Gastroesophageal sphincter (tissue), 3 donors: ENCODE measurements at regions not wholly inside any gene's neighbourhood (a gene's known extent, or its start where the extent isn't known, plus 50 kb on each side); places are given as distances from the start of the nearest gene placed in this dataset.

Experiments
- POLR2A ChIP-seq, 2 donors: fragments of 450-650 bp; IDR thresholded peaks; one replicate each; pipeline ENCODE4 v1.6.1; 2017; ENCODE audit warnings: antibody characterized with exemption in 2 of 2, mild to moderate bottlenecking in 2 of 2, moderate library complexity in 1 of 2
- POLR2AphosphoS5 ChIP-seq: sonication (generic); formaldehyde crosslinking; IDR thresholded peaks from one replicate; pipeline ENCODE4 v1.6.1; 2017; ENCODE audit warnings: antibody characterized with exemption
- TF ChIP-seq, protein P1 (sequence below), 4 experiments: fragments of 200-600 bp in 2 of 4; fragments of 450-650 bp in 2 of 4; sonication (generic) in 1 of 4; IDR thresholded peaks; one replicate each; pipeline ENCODE4 v1.5.1; 2017 to 2019; ENCODE audit warnings: antibody characterized with exemption in 4 of 4, mild to moderate bottlenecking in 2 of 4, moderate library complexity in 2 of 4

DNA sequence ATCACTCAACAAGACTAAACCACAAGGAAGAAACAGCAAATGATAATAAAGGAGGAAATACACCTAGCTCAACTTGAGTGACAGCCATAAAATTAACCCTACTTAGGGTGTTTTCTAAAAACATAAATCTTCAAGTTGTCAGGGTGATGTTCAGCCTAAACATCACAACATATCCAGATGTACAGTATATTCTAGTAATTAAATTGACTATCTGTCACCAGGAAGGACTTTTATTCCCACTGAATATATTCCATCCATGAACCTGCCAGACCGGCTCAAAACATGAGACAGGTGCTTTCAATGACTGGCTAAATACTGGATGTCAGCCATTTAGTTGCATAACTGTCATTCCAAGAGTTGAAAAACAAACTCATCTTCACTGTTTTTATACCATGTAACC lies 298.1 kb upstream of the NEBL start:
- TF ChIP-seq, protein P1, sequence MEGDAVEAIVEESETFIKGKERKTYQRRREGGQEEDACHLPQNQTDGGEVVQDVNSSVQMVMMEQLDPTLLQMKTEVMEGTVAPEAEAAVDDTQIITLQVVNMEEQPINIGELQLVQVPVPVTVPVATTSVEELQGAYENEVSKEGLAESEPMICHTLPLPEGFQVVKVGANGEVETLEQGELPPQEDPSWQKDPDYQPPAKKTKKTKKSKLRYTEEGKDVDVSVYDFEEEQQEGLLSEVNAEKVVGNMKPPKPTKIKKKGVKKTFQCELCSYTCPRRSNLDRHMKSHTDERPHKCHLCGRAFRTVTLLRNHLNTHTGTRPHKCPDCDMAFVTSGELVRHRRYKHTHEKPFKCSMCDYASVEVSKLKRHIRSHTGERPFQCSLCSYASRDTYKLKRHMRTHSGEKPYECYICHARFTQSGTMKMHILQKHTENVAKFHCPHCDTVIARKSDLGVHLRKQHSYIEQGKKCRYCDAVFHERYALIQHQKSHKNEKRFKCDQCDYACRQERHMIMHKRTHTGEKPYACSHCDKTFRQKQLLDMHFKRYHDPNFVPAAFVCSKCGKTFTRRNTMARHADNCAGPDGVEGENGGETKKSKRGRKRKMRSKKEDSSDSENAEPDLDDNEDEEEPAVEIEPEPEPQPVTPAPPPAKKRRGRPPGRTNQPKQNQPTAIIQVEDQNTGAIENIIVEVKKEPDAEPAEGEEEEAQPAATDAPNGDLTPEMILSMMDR (IDR thresholded peaks at IDR 0.05): no peak
- TF ChIP-seq POLR2A (IDR thresholded peaks at IDR 0.05) (no peak), POLR2AphosphoS5 (no peak)
